Gastrocnemius medialis (tissue), 4 donors: ENCODE measurements at regions not wholly inside any gene's neighbourhood (a gene's known extent, or its start where the extent isn't known, plus 50 kb on each side); places are given as distances from the start of the nearest gene placed in this dataset.

Experiments
- CTCF ChIP-seq, 5 experiments: fragments of 450-650 bp in 3 of 5; fragments of 200-600 bp in 2 of 5; sonication (generic) in 2 of 5; IDR thresholded peaks in 4 of 5; conservative IDR thresholded peaks in 1 of 5; 1 replicate in 4 of 5; 2 replicates in 1 of 5; pipeline ENCODE4 v1.5.1; 2016 to 2019; ENCODE audit warnings: antibody characterized with exemption in 5 of 5, mild to moderate bottlenecking in 3 of 5, moderate library complexity in 3 of 5
- POLR2A ChIP-seq, 2 donors: fragments of 450-650 bp; IDR thresholded peaks; one replicate each; pipeline ENCODE4 v1.6.1; 2017; ENCODE audit warnings: antibody characterized with exemption in 2 of 2, mild to moderate bottlenecking in 2 of 2, moderate library complexity in 2 of 2

GRCh38 chr3:159803459-159803858 is 185.2 kb upstream of the IL12A start:
- TF ChIP-seq CTCF (IDR thresholded peaks at IDR 0.05 in 4 of 5, conservative IDR thresholded peaks at IDR 0.05 in 1 of 5) (no peak), POLR2A (IDR thresholded peaks at IDR 0.05) (no peak)
